NCI-H2171 treated with DMSO at 0.1 percent for 48 hours (cell line): ENCODE measurements at regions not wholly inside any gene's neighbourhood (a gene's known extent, or its start where the extent isn't known, plus 50 kb on each side); places are given as distances from the start of the nearest gene placed in this dataset.

ENCODE experiments used
- DNase-seq: peaks from one replicate; lab custom pipeline; 2025; lab: John Stamatoyannopoulos, UW

GRCh38 chr3:139732729-139733128, 55.0 kb upstream of the NMNAT3 start:
- peak; percentile 91 for DNase-seq

- DNase-seq: no peak
Measured at GRCh38 chr3:139729300-139729699, 51.5 kb upstream of the NMNAT3 start.

GRCh38 chr3:139728414-139728813, 50.6 kb upstream of the NMNAT3 start:
- no peak for DNase-seq
